SU-DHL-6 (cell line): ENCODE measurements at regions not wholly inside any gene's neighbourhood (a gene's known extent, or its start where the extent isn't known, plus 50 kb on each side); places are given as distances from the start of the nearest gene placed in this dataset.

Experiments
- EZH2phosphoT487 ChIP-seq: fragments of 200-600 bp; sonication (generic), shearing (Covaris generic); conservative IDR thresholded peaks from 2 replicates; pipeline ENCODE4 v1.6.1; 2018; ENCODE audit warnings: mild to moderate bottlenecking, antibody characterized with exemption, low read length, moderate library complexity, mixed read lengths
- TF ChIP-seq, protein P1 (sequence below): fragments of 200-600 bp; sonication (generic); IDR thresholded peaks from one replicate; pipeline ENCODE4 v1.5.1; 2017; ENCODE audit warnings: antibody characterized with exemption, mild to moderate bottlenecking, low read length, moderate library complexity; ENCODE audit not compliant: insufficient read depth, poor library complexity, severe bottlenecking

DNA sequence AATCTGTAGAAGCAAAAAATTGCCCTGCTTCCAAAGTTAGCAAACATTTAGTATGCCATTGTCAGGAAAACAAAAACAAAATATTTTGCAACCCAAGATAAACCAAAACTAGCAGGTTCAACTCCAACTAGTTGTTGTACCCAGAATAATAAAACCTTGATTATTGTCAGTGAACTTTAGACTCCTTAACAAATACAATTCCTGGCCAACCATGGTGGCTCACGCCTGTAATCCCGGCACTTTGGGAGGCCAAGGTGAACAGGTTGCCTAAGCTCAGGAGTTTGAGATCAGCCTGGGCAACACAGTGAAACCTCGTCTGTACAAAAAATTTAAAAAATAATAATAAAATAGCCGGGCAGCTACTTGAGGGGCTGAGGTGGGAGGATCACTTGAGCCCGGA, 53.6 kb upstream of the EPCAM start:
- TF ChIP-seq, protein P1, sequence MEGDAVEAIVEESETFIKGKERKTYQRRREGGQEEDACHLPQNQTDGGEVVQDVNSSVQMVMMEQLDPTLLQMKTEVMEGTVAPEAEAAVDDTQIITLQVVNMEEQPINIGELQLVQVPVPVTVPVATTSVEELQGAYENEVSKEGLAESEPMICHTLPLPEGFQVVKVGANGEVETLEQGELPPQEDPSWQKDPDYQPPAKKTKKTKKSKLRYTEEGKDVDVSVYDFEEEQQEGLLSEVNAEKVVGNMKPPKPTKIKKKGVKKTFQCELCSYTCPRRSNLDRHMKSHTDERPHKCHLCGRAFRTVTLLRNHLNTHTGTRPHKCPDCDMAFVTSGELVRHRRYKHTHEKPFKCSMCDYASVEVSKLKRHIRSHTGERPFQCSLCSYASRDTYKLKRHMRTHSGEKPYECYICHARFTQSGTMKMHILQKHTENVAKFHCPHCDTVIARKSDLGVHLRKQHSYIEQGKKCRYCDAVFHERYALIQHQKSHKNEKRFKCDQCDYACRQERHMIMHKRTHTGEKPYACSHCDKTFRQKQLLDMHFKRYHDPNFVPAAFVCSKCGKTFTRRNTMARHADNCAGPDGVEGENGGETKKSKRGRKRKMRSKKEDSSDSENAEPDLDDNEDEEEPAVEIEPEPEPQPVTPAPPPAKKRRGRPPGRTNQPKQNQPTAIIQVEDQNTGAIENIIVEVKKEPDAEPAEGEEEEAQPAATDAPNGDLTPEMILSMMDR: no peak
- TF ChIP-seq EZH2phosphoT487: no peak
